CD4-positive, alpha-beta T cell treated with Interleukin-2 at 100 ng/mL for 4 hours (primary cell): ENCODE measurements at regions not wholly inside any gene's neighbourhood (a gene's known extent, or its start where the extent isn't known, plus 50 kb on each side); places are given as distances from the start of the nearest gene placed in this dataset.

ENCODE experiments used
- DNase-seq: peaks from one replicate; pipeline ENCODE4 v3.0.0-alpha.2; 2020; ENCODE audit warnings: low spot score

GRCh38 chr4:32994981-32995881 is 2275.1 kb downstream of the PCDH7 start:
- no peak for DNase-seq

GRCh38 chr4:33013282-33013681 is 2293.1 kb downstream of the PCDH7 start:
- DNase-seq, result no peak

- no peak for DNase-seq
Observed at GRCh38 chr4:33025236-33025635, 2305.1 kb downstream of the PCDH7 start.

- no peak for DNase-seq
Observed at GRCh38 chr4:33029976-33030375, 2309.8 kb downstream of the PCDH7 start.

GRCh38 chr4:33031328-33031727 is 2311.2 kb downstream of the PCDH7 start:
- DNase-seq, result no peak

GRCh38 chr4:33037464-33037863 is 2317.3 kb downstream of the PCDH7 start:
- no peak for DNase-seq

GRCh38 chr4:33045334-33045733 is 2325.2 kb downstream of the PCDH7 start:
- DNase-seq, result no peak

- DNase-seq, result no peak
Observed at GRCh38 chr4:33052241-33052640, 2332.1 kb downstream of the PCDH7 start.

- DNase-seq, result no peak
Observed at GRCh38 chr4:33054161-33054560, 2334.0 kb downstream of the PCDH7 start.

GRCh38 chr4:33054656-33055196 is 2334.6 kb downstream of the PCDH7 start:
- DNase-seq, result no peak

GRCh38 chr4:33057736-33058135 is 2337.6 kb downstream of the PCDH7 start:
- DNase-seq, result no peak

- DNase-seq, result no peak
Observed at GRCh38 chr4:33058998-33059397, 2338.8 kb downstream of the PCDH7 start.

GRCh38 chr4:33060674-33061542 is 2340.7 kb downstream of the PCDH7 start:
- no peak for DNase-seq

GRCh38 chr4:33061727-33062126 is 2341.6 kb downstream of the PCDH7 start:
- no peak for DNase-seq

- no peak for DNase-seq
Observed at GRCh38 chr4:33062155-33062806, 2342.1 kb downstream of the PCDH7 start.

GRCh38 chr4:33063241-33063640 is 2343.1 kb downstream of the PCDH7 start:
- DNase-seq, result no peak

- no peak for DNase-seq
Observed at GRCh38 chr4:33064238-33064637, 2344.1 kb downstream of the PCDH7 start.

- DNase-seq, result no peak
Observed at GRCh38 chr4:33065749-33066148, 2345.6 kb downstream of the PCDH7 start.

- no peak for DNase-seq
Observed at GRCh38 chr4:33067221-33067620, 2347.1 kb downstream of the PCDH7 start.

GRCh38 chr4:33068539-33068938 is 2348.4 kb downstream of the PCDH7 start:
- no peak for DNase-seq

- no peak for DNase-seq
Observed at GRCh38 chr4:33071535-33071934, 2351.4 kb downstream of the PCDH7 start.
